K562 (cell line): ENCODE measurements at regions not wholly inside any gene's neighbourhood (a gene's known extent, or its start where the extent isn't known, plus 50 kb on each side); places are given as distances from the start of the nearest gene placed in this dataset.

ENCODE experiments used
- CBFA2T3 ChIP-seq: fragments of 450-650 bp; IDR thresholded peaks from 2 replicates; pipeline ENCODE4 v1.6.1; 2017
- CHD2 ChIP-seq: IDR thresholded peaks from 2 replicates; pipeline ENCODE4 v1.6.1; 2011; ENCODE audit warnings: low read depth, low read length
- HDAC2 ChIP-seq: fragments of 450-650 bp; IDR thresholded peaks from 2 replicates; pipeline ENCODE4 v1.6.1; 2016; ENCODE audit warnings: mild to moderate bottlenecking
- SIX5 ChIP-seq, 2 experiments: IDR thresholded peaks; 2 replicates each; pipeline ENCODE4 v1.6.1; 2011; ENCODE audit warnings: low read length in 2 of 2, borderline replicate concordance in 1 of 2, low read depth in 1 of 2, mild to moderate bottlenecking in 1 of 2, moderate library complexity in 1 of 2; ENCODE audit not compliant: insufficient read depth in 1 of 2
- SUPT5H ChIP-seq: fragments of 450-650 bp; IDR thresholded peaks from 2 replicates; pipeline ENCODE4 v1.6.1; 2016
- ZNF12 ChIP-seq: sonication (generic); formaldehyde crosslinking; IDR thresholded peaks from 2 replicates; pipeline ENCODE4 v1.4.0; 2020; ENCODE audit warnings: mild to moderate bottlenecking, missing genetic modification reagents

- no peak for TF ChIP-seq SIX5 (IDR thresholded peaks at IDR 0.05; ENCODE audit: borderline replicate concordance in 1 of 2, insufficient read depth in 1 of 2, low read depth in 1 of 2, low read length in 2 of 2)
- TF ChIP-seq CHD2, result no peak
- TF ChIP-seq ZNF12, result no peak
- no peak for TF ChIP-seq CBFA2T3
- no peak for TF ChIP-seq SUPT5H
- TF ChIP-seq HDAC2, result no peak
These were observed 447.7 kb downstream of the EFNA5 start for GRCh38 chr5:107223066-107223465.
